IMR-90 (cell line): ENCODE measurements at regions not wholly inside any gene's neighbourhood (a gene's known extent, or its start where the extent isn't known, plus 50 kb on each side); places are given as distances from the start of the nearest gene placed in this dataset.

ENCODE experiments used
- ATAC-seq: fragments of 200-7000 bp; cut with Tn5 transposase; 2 replicates; pipeline ENCODE4 v1.9.1; 2020; ENCODE audit warnings: low read depth, mild to moderate bottlenecking, moderate library complexity
- BruUV-seq: library from RNA; stranded (reverse); fragments of 400-500 nt; replicated peaks from 2 replicates; lab custom pipeline; 2021; lab: Mats Ljungman, UMichigan
- CTCF ChIA-PET: fragments of 300-600 bp; formaldehyde crosslinking; extraction: SDS; loops from one replicate; lab custom pipeline; 2021; ENCODE audit warnings: antibody characterized with exemption; lab: Yijun Ruan, JAX
- POLR2A ChIA-PET: fragments of 300-600 bp; sonication (Branson Sonifier 250); formaldehyde crosslinking; loops from one replicate; lab custom pipeline; 2022; ENCODE audit warnings: antibody characterized with exemption; ENCODE audit not compliant: unreplicated experiment; lab: Charles Lee
- DNase-seq: peaks from one replicate; pipeline ENCODE4 v3.0.0; 2013
- H2AFZ ChIP-seq: replicated peaks from 2 replicates; pipeline ENCODE3; 2013; ENCODE audit warnings: low read length, mild to moderate bottlenecking; ENCODE audit not compliant: poor library complexity
- H2AK5ac ChIP-seq: 2 replicates; pipeline ENCODE4 v1.6.1; 2013; ENCODE audit warnings: low read depth, low read length, inconsistent platforms
- H2AK9ac ChIP-seq: replicated peaks from 2 replicates; pipeline ENCODE3; 2013; ENCODE audit warnings: mild to moderate bottlenecking, low read depth, low read length, moderate library complexity; ENCODE audit not compliant: poor library complexity
- H2BK120ac ChIP-seq: 2 replicates; pipeline ENCODE4 v1.6.1; 2013; ENCODE audit warnings: low read depth, low read length, inconsistent platforms
- H2BK15ac ChIP-seq: 3 replicates; pipeline ENCODE4 v1.6.1; 2013; ENCODE audit warnings: low read depth, low read length, inconsistent platforms
- H2BK20ac ChIP-seq: 2 replicates; pipeline ENCODE4 v1.6.1; 2013; ENCODE audit warnings: low read depth, mild to moderate bottlenecking, inconsistent platforms, low read length, moderate library complexity
- H2BK5ac ChIP-seq: 2 replicates; pipeline ENCODE4 v1.6.1; 2013; ENCODE audit warnings: mild to moderate bottlenecking, low read depth, low read length, inconsistent platforms; ENCODE audit not compliant: poor library complexity, severe bottlenecking
- H3K14ac ChIP-seq: replicated peaks from 2 replicates; pipeline ENCODE4 v1.6.1; 2013; ENCODE audit warnings: low read depth, low read length, inconsistent platforms
- H3K18ac ChIP-seq: 2 replicates; pipeline ENCODE4 v1.6.1; 2013; ENCODE audit warnings: low read depth, low read length, control low read depth
- H3K23ac ChIP-seq: 2 replicates; pipeline ENCODE4 v1.6.1; 2013; ENCODE audit warnings: low read depth, low read length, inconsistent platforms
- H3K27ac ChIP-seq: 2 replicates; pipeline ENCODE4 v1.5.1; 2013; ENCODE audit warnings: mild to moderate bottlenecking, control low read depth, low read length; ENCODE audit not compliant: insufficient read depth
- H3K27me3 ChIP-seq: 2 replicates; pipeline ENCODE4 v1.6.1; 2013; ENCODE audit warnings: low read length; ENCODE audit not compliant: control insufficient read depth, insufficient read depth
- H3K36me3 ChIP-seq: 2 replicates; pipeline ENCODE4 v1.6.1; 2013; ENCODE audit warnings: low read length, mixed read lengths; ENCODE audit not compliant: control insufficient read depth, insufficient read depth
- H3K4ac ChIP-seq: 2 replicates; pipeline ENCODE4 v1.6.1; 2013; ENCODE audit warnings: low read depth, low read length, inconsistent platforms
- H3K4me1 ChIP-seq: 2 replicates; pipeline ENCODE4 v1.6.1; 2013; ENCODE audit warnings: low read length, mixed read lengths; ENCODE audit not compliant: control insufficient read depth, insufficient read depth
- H3K4me2 ChIP-seq: 2 replicates; pipeline ENCODE4 v1.6.1; 2013; ENCODE audit warnings: low read depth, mild to moderate bottlenecking, control low read depth, low read length, moderate library complexity
- H3K4me3 ChIP-seq: 2 replicates; pipeline ENCODE4 v1.5.1; 2013; ENCODE audit warnings: low read depth, mild to moderate bottlenecking, control low read depth, low read length, moderate library complexity; ENCODE audit not compliant: insufficient read depth
- H3K56ac ChIP-seq: 2 replicates; pipeline ENCODE4 v1.6.1; 2013; ENCODE audit warnings: low read length, inconsistent platforms; ENCODE audit not compliant: insufficient read depth; ENCODE audit errors: extremely low read depth
- H3K79me1 ChIP-seq, 2 experiments: 2 replicates each; pipeline ENCODE4 v1.6.1; 2013; ENCODE audit warnings: low read length in 2 of 2, inconsistent platforms in 1 of 2, low read depth in 1 of 2
- H3K9ac ChIP-seq: 2 replicates; pipeline ENCODE4 v1.6.1; 2013; ENCODE audit warnings: low read depth, low read length, control low read depth
- H3K9me1 ChIP-seq: 2 replicates; pipeline ENCODE4 v1.6.1; 2013; ENCODE audit warnings: low read length, inconsistent platforms; ENCODE audit not compliant: insufficient read depth
- H3K9me3 ChIP-seq: 2 replicates; pipeline ENCODE4 v1.6.1; 2013; ENCODE audit warnings: low read length; ENCODE audit not compliant: control insufficient read depth, insufficient read depth
- H4K20me1 ChIP-seq: 2 replicates; pipeline ENCODE4 v1.6.1; 2013; ENCODE audit warnings: low read length, inconsistent platforms; ENCODE audit not compliant: insufficient read depth
- H4K5ac ChIP-seq: 2 replicates; pipeline ENCODE4 v1.6.1; 2013; ENCODE audit warnings: mild to moderate bottlenecking, low read depth, low read length, control low read depth
- H4K8ac ChIP-seq, 2 experiments: 2 replicates each; pipeline ENCODE4 v1.6.1; 2013; ENCODE audit warnings: low read depth in 2 of 2, low read length in 2 of 2, control low read depth in 1 of 2, inconsistent platforms in 1 of 2
- H4K91ac ChIP-seq: 2 replicates; pipeline ENCODE4 v1.6.1; 2013; ENCODE audit warnings: low read depth, low read length, inconsistent platforms; ENCODE audit not compliant: insufficient read depth
- BHLHE40 ChIP-seq: fragments of 150-350 bp; IDR thresholded peaks from 2 replicates; pipeline ENCODE4 v1.6.1; 2016; ENCODE audit warnings: mild to moderate bottlenecking, low read depth, low read length
- CEBPB ChIP-seq: IDR thresholded peaks from 2 replicates; pipeline ENCODE4 v1.6.1; 2012; ENCODE audit warnings: low read depth, low read length, improper control_type of control experiment
- CHD1 ChIP-seq: IDR thresholded peaks from 2 replicates; pipeline ENCODE4 v1.6.1; 2012; ENCODE audit warnings: low read depth, low read length, improper control_type of control experiment
- CTCF ChIP-seq: conservative IDR thresholded peaks from 2 replicates; pipeline ENCODE4 v1.5.1; 2012; ENCODE audit warnings: mild to moderate bottlenecking, low read depth, low read length, improper control_type of control experiment
- ELK1 ChIP-seq: fragments of 150-350 bp; IDR thresholded peaks from 2 replicates; pipeline ENCODE4 v1.6.1; 2016; ENCODE audit warnings: low read depth, mild to moderate bottlenecking, low read length, moderate library complexity, borderline replicate concordance
- FOS ChIP-seq: fragments of 150-350 bp; IDR thresholded peaks from 2 replicates; pipeline ENCODE4 v1.6.1; 2016; ENCODE audit warnings: low read depth, low read length
- MXI1 ChIP-seq: IDR thresholded peaks from 2 replicates; pipeline ENCODE4 v1.6.1; 2012; ENCODE audit warnings: low read depth, mild to moderate bottlenecking, low read length, moderate library complexity, borderline replicate concordance
- NFE2L2 ChIP-seq: fragments of 150-350 bp; IDR thresholded peaks from 2 replicates; pipeline ENCODE4 v1.6.1; 2016; ENCODE audit warnings: low read depth, mild to moderate bottlenecking, low read length
- RCOR1 ChIP-seq: IDR thresholded peaks from 2 replicates; pipeline ENCODE4 v1.6.1; 2012; ENCODE audit warnings: mild to moderate bottlenecking, low read length, improper control_type of control experiment; ENCODE audit not compliant: insufficient replicate concordance
- RFX5 ChIP-seq: IDR thresholded peaks from 2 replicates; pipeline ENCODE4 v1.8.0; 2012; ENCODE audit warnings: low read depth, mild to moderate bottlenecking, low read length, moderate library complexity
- WGBS, 2 experiments: methylation state at CpG; one replicate each; pipeline versions ENCODE4 v1.1.5 to v1.1.7; 2013; ENCODE audit warnings: missing lambda C conversion rate in 2 of 2; ENCODE audit not compliant: insufficient read length in 1 of 2; ENCODE audit errors: extremely low coverage in 2 of 2; 5-methylcytosine and 5-hydroxymethylcytosine counted together
- dilution Hi-C: fragments of 300-500 bp; cut with HindIII; formaldehyde crosslinking; loops from one replicate; pipeline ENCODE4 v1.14.3; 2018; ENCODE audit warnings: low sequenced_read_pairs; ENCODE audit not compliant: unreplicated experiment
- in situ Hi-C: fragments of 300-500 bp; cut with MboI; formaldehyde crosslinking; loops from 3 replicates; pipeline ENCODE4 v1.14.3; 2019; ENCODE audit warnings: low sequenced_read_pairs, inconsistent platforms, mixed read lengths
- intact Hi-C: fragments of 100-400 bp; cut with micrococcal nuclease; formaldehyde crosslinking; loops from 2 replicates; pipeline ENCODE4 v1.10.0; 2022

- no peaks in the 10 kb centered on the region for H3K36me3 ChIP-seq
- no peak overlapping the region for H3K14ac ChIP-seq
- no peaks in the 10 kb centered on the region for H3K27me3 ChIP-seq
- intact Hi-C loops: no loop called here
- H4K91ac ChIP-seq: no peak overlapping the region
- H3K4me3 ChIP-seq: no peak overlapping the region
- no peaks in the 10 kb centered on the region for H3K4me1 ChIP-seq
- no peak for DNase-seq
- no peak overlapping the region for H3K9ac ChIP-seq
- H3K4me2 ChIP-seq: no peak overlapping the region
- H2BK20ac ChIP-seq: no peak overlapping the region
- no CpG with 5 or more reads among the region's 3 CpGs for WGBS, 2 experiments
- ChIA-PET CTCF (no interaction called here), POLR2A (no interaction called here)
- H3K18ac ChIP-seq: no peak overlapping the region
- dilution Hi-C loops: no loop called here
- BruUV-seq: no TSS peak
- no peak overlapping the region for H2BK15ac ChIP-seq
- in situ Hi-C loops: no loop called here
- no peak overlapping the region for H2AFZ ChIP-seq
- TF ChIP-seq CHD1 (no peak), BHLHE40 (no peak), NFE2L2 (no peak), RCOR1 (no peak), FOS (no peak), CTCF (no peak), ELK1 (no peak), RFX5 (no peak), MXI1 (no peak), CEBPB (no peak)
- no peaks in the 10 kb centered on the region for H3K9me1 ChIP-seq
- H3K23ac ChIP-seq: no peak overlapping the region
- no peak for ATAC-seq
- H3K56ac ChIP-seq: no peak overlapping the region
- no peak overlapping the region for H4K8ac ChIP-seq
- no peak overlapping the region for H2BK120ac ChIP-seq
- H4K20me1 ChIP-seq: no peaks in the 10 kb centered on the region
- no peak overlapping the region for H2BK5ac ChIP-seq
- peaks cover 8% of the 10 kb centered on the region for H3K9me3 ChIP-seq
- H2AK5ac ChIP-seq: no peak overlapping the region
- no peak overlapping the region for H4K5ac ChIP-seq
- no peak overlapping the region for H3K27ac ChIP-seq
- H3K4ac ChIP-seq: no peak overlapping the region
- H2AK9ac ChIP-seq: no peak overlapping the region
- H3K79me1 ChIP-seq: no peaks in the 10 kb centered on the region
These were observed 1827.5 kb upstream of the RAG2 start for GRCh38 chr11:38425578-38425977.
